ENCODE measurements at regions not wholly inside any gene's neighbourhood (a gene's known extent, or its start where the extent isn't known, plus 50 kb on each side); places are given as distances from the start of the nearest gene placed in this dataset.

DNA sequence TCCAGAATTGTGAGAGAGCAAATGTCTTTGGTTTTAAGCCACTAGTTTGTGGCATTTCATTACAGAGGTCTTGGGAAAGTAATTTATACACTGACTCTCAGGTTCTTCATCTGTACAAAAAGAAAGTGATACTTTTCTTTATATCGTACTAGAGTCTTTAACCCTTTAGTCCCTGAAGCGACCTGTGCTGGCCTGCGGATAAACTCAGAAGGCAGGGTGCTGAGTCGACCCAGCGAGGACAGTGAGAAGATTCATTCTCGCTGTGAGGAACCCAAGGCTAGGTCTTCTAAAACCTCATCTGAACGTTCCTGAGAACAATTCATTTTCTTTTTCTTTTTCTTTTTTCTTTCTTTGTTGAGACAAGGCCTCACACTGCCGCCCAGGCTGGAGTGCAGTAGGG, 514.2 kb upstream of the MGMT start:
- no peak overlapping the region for H3K27ac ChIP-seq
- TF ChIP-seq, protein P1, sequence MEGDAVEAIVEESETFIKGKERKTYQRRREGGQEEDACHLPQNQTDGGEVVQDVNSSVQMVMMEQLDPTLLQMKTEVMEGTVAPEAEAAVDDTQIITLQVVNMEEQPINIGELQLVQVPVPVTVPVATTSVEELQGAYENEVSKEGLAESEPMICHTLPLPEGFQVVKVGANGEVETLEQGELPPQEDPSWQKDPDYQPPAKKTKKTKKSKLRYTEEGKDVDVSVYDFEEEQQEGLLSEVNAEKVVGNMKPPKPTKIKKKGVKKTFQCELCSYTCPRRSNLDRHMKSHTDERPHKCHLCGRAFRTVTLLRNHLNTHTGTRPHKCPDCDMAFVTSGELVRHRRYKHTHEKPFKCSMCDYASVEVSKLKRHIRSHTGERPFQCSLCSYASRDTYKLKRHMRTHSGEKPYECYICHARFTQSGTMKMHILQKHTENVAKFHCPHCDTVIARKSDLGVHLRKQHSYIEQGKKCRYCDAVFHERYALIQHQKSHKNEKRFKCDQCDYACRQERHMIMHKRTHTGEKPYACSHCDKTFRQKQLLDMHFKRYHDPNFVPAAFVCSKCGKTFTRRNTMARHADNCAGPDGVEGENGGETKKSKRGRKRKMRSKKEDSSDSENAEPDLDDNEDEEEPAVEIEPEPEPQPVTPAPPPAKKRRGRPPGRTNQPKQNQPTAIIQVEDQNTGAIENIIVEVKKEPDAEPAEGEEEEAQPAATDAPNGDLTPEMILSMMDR (conservative IDR thresholded peaks at IDR 0.05), result no peak

DNA sequence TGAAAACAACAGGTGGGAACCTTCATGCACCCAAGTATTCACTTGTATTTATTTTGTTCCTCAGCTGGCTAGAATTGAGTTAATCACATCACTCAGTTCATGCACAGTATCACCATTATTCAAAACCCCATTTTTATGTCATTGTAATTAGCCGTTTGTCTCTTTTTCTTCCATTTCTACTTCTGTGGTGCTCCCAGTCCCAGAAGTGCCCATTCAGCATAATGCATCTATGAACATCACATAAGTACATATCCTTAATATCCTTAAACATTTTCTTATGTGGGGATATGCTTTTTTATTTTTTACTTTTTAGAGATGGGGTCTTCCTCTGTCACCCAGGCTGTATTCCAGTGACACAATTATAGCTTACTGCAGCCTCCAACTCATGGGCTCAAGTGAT, 510.9 kb upstream of the MGMT start:
- no peak overlapping the region for H3K27ac ChIP-seq
- TF ChIP-seq, protein P1 (conservative IDR thresholded peaks at IDR 0.05), result no peak

DNA sequence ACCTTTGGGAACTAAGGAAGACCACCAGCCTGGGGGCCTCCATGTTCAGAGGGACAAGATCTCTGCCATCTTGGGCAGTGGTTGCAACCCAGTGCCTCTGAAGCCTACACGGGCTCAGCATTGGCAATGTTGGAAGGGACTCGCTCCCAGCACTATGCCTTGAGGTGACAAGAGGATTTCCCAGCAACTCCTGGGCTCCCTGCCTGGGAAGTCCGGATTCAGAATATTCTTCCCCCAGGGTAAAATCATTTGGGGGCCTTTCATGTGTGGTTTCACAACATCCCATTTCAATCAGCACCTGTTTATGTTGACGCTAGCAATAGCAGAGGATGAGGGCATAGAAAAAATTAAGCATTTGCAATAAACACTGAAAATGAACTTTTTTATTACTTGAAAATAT, 509.8 kb upstream of the MGMT start:
- TF ChIP-seq, protein P1 (conservative IDR thresholded peaks at IDR 0.05), result no peak
- no peak overlapping the region for H3K27ac ChIP-seq

DNA sequence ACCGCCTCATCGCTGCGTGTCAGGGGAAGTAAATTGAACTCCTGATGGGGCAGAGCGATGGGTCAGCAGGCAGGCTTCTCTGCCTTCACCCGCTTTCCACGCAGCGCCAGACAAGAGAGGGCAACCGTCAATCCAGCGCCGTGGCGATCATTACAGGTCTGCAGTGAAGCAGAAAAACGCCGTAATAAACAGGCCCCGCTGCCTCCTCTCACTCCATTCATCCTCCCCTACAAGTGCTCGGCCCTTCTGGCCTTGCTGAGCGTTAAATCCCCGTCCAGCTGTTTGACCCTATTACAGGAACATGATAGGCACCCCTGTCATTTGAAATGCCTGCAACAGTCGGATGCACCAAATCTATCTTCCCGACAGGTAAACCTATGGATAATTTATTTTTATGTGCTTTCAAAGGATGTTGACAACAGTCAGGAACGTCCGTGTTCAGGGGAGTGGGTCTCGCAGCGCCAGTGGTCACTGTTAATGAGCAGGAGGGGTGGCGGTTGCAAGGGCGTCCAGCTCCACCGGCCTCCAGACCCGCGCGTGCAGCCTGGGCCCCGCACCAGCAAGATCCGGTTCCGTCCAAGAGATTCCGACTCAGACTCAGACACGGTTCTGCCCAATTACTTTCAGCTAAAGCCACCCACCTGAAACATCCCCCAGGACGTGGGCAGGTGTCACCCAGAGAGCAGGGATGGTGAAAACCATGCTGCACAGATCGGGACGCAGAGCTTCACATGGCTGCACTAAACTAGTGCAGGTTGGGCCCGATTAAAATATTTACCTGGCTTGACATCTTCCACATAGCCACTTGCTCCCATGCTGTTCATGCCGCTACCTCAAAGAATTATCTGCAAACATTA, 508.0 kb upstream of the MGMT start:
- TF ChIP-seq, protein P1 (conservative IDR thresholded peaks at IDR 0.05), result no peak

DNA sequence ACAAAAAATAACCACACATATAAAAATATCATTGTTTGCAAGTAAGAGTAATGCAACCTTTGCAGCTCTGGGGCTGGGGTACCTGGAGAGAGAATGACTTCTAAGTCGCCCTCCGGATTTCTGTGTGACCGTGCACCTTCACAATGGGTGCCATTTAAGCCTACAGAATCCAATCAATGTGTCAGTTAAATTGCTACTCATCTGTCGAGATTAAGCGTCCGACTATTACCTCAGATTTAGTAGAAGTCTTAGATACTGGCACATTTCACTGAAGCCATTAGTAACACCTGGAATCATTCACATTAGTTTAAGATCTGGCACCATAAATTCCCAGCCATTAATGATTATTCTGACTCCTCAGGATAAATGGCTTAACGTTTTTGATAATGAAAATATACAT, 507.3 kb upstream of the MGMT start:
- TF ChIP-seq, protein P1 (conservative IDR thresholded peaks at IDR 0.05), result no peak

More for the DNA sequence above, 508.0 kb upstream of the MGMT start:
- no peak overlapping the region for H3K27ac ChIP-seq

DNA sequence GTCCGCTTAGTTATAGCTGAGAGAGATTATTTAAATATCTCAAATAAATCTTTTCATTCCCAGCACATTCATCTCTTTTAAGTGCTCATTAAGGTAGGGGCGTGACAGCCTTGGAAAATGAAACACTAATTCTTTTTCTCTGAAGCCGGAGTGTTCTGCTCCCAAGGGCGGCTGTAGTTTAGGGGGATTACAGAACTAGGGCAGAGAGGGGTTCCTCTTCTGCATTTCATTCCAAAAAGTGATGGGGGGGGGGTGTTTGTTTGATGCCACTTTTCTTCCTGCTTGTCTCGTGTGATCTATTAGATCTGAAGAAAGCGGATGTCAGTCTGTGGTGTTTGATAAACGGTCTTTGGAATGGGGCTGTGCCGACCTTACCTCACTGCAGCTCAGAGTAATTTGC, 506.5 kb upstream of the MGMT start:
- TF ChIP-seq, protein P1 (conservative IDR thresholded peaks at IDR 0.05), result no peak
- no peak overlapping the region for H3K27ac ChIP-seq

More for the DNA sequence above, 507.3 kb upstream of the MGMT start:
- H3K27ac ChIP-seq, result no peak overlapping the region

DNA sequence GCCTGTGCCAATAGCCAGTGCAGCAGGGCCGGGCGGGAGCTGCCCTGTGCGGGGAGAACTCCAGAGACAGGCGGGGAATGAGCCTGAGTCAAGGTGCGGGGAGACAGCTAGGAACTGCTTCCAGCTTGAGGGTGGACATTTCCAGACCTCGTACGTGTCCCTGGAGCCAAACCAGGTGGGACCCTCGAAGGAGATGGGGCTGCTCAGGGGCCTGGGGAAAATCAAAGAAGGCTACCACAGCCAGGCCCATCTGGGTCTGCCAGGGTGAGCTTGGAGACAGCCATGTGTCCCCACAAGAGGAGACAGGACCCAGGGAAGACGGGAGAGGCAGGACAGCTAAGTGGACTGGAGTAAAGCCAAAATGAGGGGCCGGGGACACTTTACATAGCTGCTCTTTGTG, 504.9 kb upstream of the MGMT start:
- H3K27ac ChIP-seq, result no peak overlapping the region
- TF ChIP-seq, protein P1 (conservative IDR thresholded peaks at IDR 0.05), result no peak
